Activated CD4-positive, CD25-positive, alpha-beta regulatory T cell treated with anti-CD3 and anti-CD28 coated beads, Interleukin-2, amount 50 U/mL, for 24 hours (primary cell): ENCODE measurements at regions not wholly inside any gene's neighbourhood (a gene's known extent, or its start where the extent isn't known, plus 50 kb on each side); places are given as distances from the start of the nearest gene placed in this dataset.
"Not testable (repeated sequence)": the region's sequence is repeated elsewhere in the genome, so short reads cannot be mapped to it uniquely, and the experiment has no call there.

Experiments used
- ATAC-seq, 2 donors: fragments of 150-1000 bp; cut with Tn5 transposase; one replicate each; pipeline ENCODE4 v1.10.0; 2021; ENCODE audit warnings: mild to moderate bottlenecking in 1 of 2, moderate library complexity in 1 of 2

DNA sequence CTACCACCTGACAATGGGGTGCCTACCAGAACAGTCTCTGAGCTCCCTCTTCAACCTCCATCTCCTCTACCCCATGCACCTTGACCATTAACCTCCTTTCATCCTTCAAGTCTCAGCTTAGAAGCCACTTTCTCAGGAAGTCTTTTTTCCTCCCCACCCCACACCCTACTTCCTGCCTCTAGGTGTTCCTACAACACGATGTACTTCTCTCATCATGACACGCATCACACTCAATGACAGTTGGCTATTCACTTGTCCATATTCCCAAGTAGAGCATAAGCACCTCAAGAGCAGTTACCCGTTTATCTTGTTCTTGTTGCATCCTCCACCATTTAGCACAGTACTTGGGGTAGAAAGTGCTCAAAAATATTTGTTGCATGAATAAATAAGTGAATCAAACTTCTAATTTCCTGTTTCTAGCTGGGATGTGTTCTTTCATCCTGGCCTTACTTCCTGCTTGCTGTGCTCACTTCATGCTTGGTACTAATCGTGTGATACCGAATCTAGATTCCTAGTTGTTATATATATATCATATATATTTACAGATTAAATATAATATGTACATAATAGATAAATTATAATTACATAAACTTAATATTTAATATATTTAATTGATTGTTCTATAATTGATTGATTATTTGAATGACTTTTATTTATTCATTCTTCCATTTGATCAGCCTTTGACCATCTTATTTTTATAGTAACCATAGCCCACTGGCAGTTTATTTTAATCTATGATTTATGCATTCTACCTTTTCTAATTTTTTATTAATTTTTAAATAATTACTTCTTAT lies 177.5 kb upstream of the TMEM45B start:
- no peak for ATAC-seq

DNA sequence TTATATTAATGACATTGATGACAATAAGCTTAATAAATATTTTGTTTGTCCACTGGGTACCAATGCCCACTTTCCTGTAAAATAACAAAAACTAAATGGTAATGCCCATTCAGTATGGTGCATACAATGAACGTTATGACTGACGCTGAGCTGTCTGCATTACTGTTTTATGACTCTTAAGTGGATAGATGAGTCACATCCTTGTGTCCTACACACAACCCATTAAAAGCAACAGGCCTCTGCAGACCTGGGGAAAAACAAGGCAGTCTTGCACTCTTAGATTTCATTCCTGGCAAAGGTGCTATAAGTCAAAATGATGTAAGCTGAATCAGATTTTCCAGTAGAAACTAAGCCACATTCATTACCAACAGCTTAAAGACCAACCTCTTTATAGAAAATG lies 176.3 kb upstream of the TMEM45B start:
- ATAC-seq: peak; percentile 81 to 87

DNA sequence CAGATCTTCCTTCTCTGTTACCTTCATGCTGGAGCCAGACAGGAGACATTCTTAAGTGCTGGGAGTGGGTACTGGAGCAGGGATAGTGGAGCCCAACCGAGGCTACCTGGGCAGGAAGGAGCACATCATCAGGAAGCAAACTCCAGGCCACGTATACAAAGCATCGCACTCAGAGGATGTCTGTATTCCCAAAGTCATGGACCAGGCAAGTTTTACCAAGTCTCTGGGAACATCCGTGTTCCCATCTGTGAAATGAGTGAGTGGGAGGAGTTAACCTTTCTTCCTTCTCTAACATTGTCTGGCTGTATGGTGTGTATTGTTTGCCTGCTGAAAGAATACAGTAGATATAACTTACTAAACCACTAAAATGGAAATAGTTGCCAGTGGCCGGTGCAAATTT lies 175.0 kb upstream of the TMEM45B start:
- ATAC-seq: no peak

DNA sequence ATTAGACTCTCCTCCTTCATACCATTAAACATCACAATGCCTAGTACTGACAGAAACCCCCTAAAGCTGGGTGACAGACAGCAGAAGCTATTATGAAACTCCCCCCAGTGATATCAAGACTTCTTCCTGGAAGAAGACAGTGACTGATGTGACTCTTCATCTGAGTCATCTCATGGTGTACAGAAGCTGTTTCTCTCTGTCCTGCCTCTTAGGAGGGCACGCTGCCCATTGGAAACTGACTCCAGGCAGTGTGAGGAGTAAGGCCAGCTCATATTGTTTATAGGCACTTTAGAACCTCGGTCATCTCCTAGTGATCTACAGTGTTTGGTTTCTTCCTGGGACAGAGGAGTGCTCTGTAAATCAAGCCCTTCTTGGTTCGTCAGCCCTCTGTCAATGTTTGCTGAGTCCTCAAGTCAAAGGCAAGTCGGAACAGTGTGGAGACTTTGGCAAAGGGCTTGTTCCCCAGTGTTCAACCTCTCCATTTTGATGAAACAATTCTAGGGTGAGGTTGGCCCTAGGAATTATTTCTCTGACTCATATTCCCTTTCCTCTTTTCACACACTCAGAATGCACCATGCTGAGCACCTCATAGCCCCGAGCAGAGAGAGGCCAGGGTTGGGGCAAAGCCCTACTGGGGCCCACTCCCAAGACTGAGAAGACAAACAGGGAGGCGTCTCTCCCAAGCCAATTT lies 172.5 kb upstream of the TMEM45B start:
- ATAC-seq: peak; percentile 53 to 61

DNA sequence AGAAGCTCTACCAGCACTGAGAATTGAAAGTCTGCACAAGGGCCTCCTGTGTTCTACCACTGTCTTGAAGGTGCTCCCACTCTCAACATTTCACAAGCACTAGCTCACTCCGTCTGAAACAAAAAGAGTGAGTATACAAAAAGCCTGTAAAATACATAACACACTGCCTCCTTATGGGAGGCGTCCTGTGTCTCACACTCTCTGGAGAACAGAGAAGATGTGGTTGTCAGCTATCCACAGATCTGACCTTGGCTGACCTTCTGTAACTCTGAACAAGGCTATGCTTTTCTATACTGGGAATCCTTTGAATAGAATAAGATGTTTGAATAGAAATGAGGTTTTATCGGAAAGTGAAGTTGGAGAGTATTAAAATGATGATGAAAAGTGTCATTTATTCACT lies 171.3 kb upstream of the TMEM45B start:
- no peak for ATAC-seq

DNA sequence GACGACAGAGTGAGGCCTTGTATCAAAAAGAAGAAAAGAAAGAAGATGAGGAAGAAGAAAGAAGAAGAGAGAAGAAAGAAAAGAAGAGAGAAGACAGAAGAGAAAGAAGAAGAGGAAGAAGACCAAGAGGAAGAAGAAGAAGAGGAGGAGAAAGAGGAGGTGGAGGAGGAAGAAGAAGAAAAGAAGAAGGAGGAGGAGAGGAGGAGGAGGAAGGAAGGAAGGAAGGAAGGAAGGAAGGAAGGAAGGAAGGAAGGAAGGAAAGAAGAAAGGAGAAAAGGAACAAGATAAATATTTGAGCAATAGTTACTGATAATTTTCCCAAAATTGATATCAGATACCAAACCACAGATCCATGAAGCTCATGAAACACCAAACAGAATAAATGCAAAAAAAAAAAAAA lies 169.7 kb upstream of the TMEM45B start:
- ATAC-seq: no peak

DNA sequence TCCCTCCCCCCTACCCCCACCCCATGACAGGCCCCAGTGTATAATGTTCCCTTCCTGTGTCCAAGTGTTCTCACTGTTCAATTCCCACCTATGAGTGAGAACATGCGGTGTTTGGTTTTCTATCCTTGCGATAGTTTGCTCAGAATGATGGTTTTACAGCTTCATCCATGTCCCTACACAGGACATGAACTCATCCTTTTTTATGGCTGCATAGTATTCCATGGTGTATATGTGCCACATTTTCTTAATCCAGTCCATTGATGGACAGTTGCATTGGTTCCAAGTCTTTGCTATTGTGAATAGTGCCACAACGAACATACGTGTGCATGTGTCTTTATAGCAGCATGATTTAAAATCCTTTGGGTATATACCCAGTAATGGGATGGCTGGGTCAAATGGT lies 165.6 kb upstream of the TMEM45B start:
- ATAC-seq: not testable (repeated sequence)

DNA sequence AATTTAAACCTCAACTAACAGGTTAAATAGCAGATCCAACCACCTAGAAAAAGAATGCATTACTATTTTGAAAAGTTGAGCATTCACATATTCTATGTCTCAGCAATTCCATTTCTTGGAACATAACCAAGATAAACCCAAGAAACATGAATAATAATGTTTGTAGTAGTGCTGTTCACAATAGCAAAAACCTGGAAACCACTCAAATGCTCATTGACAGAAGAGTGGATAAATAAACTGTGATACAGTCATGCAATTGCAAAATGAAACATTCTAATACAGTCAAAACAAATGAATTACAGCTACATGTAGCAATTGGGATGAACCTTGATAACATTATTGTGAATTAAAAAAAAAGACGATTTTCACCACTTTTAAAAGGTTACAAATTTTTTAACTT lies 162.8 kb upstream of the TMEM45B start:
- ATAC-seq: no peak

DNA sequence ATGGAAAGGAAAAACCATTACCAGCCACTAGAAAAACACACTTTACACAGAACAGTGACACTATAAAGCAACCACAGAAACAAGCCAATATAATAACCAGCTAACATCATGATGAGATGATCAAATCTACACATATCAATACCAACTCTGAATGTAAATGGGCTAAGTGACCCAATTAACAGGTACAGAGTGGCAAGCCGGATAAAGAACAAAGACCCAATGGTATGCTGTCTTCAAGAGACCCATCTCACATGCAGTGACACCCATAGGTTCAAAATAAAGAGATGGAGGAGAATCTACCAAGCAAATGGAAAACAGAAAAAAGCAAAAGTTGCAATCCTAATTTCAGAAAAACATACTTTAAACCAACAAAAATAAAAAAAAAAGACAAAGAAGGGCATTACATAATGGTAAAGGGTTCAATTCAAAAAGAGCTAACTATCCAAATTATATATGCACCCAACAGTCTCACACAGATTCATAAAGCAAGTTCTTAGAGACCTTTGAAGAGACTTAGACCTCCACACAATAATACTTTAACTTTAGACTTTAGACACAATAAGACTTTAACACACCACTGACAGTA lies 160.3 kb upstream of the TMEM45B start:
- ATAC-seq: no peak

DNA sequence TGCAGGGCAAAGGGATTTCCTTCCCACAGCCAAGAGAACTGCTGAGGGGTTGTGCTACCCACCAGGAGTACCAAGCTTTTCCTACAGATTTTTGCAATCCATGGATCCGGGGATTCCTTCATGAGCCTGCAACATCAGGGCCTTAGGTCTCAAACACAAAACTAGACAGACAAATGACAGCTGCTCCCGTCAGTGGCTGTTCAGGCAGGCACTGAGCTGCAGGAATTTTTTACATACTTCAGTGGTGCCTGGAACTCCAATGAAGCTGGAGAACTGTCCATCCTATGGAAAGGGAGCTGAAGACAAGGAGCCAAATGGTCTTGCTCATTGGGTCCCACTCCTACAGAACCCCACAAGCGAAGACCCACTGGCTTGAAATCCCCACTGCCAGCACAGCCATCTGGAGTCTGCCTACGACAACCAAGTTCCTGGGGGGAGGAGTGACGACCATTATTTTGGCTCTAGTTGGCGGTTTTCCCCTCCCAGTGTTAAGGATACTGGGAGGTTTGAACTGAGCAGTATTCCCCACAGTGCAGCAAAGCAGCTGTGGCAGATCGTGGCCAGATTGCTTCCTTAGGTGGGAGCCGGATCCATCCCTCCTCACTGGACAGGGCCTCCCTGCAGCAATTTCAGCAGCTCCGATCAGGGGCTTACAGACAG lies 157.7 kb upstream of the TMEM45B start:
- no peak for ATAC-seq

DNA sequence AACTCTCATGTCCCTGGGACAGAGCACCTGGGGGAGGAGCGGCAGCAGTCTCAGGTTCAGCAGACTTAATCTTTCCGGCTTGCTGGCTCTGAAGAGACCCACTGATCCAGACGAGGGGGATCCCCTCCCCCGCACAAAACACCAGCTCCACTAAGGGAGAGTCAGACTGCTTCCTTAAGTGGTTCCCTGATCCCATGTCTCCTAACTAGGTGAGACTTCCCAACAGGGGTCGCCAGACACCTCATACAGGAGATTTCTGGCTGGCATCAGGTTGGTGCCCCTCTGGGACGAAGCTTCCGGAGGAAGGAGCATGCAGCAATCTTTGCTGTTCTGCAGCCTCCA lies 157.2 kb upstream of the TMEM45B start:
- no peak for ATAC-seq

DNA sequence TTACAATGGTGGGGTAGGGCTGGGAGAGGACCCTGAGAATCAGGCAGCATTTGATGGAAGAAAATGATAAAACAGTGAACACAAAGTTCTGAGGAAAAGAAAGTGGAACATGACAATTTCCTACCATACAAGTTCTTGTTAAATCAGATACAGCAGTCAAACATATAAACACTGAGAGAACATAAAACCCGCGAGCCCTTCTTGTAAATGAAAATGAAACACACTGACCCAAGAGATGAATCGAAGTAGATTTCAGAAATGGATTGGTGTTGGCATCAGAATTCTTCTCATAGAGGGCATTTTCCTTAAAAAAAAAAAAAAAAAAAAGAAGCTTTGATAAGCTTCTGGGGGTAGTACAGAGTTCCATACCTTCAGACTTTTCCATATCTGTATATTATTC lies 134.7 kb upstream of the TMEM45B start:
- ATAC-seq: no peak

DNA sequence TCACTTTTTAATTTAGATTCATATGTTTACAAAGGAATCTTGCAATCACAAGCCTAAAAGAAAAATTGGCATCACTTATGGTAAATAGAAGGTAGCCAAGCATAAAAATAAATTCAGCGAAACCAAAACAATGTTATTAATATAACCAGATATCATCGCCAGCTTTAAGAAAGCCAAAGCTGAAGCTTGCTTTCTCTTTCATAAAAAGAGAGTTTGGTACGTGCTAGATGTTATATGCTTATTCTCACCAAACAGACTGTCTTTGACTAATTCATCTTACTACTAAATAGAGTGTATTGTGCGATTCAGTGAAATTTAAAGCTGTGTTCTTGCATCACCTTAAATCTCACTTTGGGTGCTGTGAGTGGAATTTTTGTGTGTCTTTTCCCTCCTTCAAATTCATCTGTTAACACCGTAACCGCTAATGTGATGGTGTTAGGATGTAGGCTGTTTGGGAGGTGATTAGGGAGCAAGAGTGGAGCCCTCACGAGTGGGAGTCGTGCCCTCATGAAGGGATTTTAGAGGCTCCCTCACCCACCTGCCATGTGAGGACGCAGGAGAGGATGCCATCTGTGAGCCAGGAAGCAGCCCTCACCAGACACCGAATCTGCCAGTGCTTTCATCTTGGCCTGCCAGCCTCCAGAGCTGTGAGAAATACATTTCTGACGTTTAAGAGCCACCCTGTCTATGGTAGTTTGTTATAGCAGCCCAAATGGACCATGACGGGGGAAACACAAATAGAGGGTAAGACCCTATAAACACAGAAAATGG lies 134.1 kb upstream of the TMEM45B start:
- ATAC-seq: no peak

DNA sequence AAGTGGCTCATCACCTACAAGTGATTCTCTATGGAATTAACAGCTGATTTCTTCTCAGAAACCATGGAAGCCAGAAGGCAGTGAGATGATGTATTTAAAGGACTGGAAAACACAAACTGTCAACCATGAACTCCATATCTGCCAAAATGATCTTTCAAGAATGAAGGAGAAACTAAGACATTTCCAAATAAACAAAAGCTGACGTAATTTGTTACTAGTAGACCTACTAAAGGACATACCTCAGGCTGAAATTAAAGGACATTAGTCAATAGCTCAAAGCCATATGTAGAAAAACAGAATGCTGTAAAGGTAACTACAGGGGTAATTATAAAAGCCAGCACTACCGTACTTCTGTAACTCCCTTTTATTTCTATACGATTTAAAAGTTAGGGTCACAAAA lies 129.4 kb upstream of the TMEM45B start:
- no peak for ATAC-seq

DNA sequence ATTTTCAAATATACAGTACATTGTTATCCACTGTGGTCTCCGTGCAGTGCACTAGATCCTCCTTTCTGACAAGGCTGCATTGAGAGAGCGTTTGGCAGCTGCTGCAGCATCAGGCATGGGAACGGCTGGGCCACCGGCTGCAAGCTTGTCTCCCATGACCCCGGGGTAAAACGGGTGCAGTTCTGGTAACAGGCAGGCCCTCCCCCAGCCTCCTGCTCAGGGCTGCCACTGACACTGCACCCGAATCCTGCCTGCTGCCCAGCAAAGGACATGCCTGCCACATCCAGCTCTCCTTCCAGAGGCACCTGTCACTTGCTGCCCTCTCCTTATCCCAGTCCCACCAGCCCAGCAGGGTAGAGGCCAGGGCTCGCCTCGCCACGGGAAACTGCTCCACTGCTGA lies 124.5 kb upstream of the TMEM45B start:
- ATAC-seq: no peak

DNA sequence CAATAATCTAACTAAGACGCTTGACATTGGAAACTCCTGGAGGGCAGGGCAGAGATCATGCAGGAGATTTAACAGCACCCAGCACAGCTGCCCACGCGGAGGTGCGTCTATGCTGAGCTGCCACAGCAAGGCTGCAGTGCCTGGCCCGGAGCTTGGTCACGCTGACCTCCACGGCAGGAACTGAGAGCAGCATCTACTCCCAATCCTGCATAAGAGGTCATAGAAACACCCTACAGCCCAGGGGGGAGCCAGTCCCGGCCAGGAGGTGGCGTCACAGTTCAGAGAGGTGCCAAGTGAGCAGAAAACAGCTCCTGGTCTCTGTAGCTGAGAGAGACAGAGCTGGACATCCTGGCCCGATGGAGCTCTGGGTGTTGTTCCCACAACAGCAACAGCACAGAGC lies 121.1 kb upstream of the TMEM45B start:
- ATAC-seq: no peak

DNA sequence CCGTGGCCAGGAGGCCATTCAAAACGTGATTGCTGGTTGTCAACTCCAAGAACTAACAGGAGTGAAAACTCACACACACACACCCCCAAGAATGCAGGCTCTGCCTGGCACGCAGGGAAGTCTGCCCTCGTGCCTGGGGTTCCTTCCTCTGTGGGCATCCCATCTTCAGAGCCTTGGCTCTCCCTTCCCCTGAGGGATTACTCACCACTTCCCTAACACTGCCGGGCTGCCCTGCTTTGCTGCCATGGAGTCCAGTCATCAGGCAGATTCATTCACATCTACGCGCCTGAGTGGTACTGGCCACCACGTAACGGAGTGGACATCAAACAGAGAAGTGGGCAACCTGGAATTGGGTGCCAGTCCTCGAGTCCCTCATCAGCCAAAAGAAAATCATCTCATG lies 120.7 kb upstream of the TMEM45B start:
- ATAC-seq: no peak

DNA sequence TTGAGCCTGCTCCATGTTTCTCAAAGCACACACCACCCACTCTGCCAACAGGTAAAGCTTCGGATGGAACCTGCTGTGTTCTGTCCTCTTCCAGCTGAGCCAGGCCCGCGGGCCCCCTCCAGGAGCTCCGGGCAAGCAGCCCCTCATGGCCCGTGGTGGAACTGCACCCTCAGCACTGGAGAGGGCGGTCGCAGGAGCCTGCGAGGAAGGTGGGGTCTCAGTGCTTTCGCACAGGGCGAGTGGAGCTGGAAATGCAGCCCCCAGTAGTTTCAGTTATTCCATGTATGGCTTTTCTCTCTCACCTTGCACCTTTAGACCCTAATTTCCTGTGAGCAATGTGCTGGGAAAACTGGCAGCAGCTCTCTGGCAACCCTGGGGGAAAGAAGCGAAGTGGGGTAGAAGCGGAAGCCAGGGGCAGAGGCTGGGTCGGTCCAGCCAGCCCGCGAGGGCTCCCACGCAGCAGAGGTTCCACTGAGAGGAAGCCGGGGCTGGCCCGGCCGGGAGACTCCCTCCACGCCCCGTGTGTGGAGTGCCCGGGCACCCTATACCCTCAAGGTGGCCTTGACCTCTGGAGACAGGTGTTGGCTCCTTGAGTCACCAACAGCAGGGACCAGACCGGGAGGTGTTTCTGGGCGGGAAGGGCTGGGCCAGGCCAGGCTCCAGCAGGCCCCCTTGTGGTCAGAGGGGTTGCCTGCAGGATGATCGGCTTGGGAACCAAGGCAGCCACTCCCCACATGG lies 119.9 kb upstream of the TMEM45B start:
- ATAC-seq: peak; percentile 88 to 93

DNA sequence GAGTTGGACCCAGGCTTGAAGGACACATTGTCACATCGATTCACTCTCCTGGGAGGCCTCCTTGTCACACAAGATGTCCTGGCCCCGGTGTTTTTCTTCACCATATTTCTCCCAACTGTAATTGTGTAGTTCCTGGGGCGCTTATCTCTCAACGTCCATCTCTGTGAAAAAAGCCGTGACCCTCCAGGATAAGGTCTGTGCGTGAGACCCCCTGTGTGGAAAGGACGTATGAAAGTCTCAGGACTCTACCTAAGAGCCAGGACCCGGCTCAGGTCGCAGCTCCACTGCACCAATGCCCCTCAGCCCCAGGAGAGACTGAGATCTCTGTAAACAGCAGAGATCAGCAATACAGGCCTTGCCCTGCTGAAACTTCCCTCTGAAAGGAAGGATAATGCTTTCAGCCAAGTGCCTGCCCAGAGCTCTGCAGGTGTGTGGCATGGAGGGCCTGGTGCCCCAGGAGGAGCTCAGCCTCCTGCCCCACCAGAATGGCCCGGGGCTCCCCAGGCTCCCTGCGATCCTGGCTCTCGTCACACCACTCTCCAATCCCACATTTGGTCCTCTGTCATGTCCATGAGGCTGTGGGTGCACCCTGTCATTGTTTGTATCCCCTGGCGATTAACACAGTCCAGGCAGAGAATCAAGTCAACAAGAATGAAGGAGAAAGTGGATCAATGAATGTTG lies 119.2 kb upstream of the TMEM45B start:
- ATAC-seq: no peak

DNA sequence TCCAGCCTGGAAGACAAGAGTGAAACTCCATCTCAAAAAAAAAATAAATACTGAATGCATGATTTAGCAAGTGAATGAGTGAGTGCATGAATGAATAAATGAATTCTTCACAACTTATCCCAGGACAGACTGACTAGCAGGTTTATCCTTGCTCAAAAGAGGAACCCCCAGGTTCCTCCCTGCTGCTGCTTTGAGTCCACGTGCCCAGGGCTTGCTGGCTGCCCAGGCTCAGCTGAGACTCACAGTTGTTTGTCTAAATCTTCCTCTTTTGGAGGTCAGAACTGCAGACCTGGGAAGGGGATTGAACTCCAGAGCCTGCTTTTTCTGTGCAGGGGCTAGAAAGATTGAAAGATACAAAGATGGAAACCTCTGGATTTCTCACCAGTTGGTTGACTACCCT lies 117.4 kb upstream of the TMEM45B start:
- ATAC-seq: no peak

DNA sequence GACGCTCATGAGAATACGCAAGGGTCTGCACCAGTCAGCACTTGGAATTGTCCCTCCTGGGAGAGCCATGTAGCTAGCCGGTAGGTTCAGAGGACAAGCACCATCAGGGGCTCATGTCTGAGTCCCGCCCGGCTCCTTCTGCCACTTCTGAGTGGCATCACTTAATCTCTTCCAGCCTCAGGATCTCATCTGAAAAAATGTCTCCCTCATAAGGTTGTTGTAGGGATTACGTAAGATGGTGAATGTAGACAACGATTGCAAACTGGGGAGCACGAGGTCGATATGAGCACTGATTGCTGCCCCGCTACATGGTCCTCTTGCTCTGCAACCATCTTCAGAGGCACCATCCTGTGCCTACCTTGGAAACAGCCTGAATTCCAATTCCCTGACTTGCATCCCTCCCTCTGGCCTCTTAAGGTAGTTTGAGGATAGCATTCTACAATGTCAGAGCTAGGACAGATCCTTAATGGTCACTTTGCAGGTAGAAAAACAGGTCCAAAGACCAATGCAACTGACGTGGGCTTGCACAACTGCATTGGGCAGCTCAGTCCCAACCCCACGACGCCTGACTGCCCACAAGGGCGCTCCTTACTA lies 115.8 kb upstream of the TMEM45B start:
- ATAC-seq: no peak
